ENCODE measurements at regions not wholly inside any gene's neighbourhood (a gene's known extent, or its start where the extent isn't known, plus 50 kb on each side); places are given as distances from the start of the nearest gene placed in this dataset.
"Not testable (repeated sequence)": the region's sequence is repeated elsewhere in the genome, so short reads cannot be mapped to it uniquely, and the experiment has no call there.

- DNase-seq (ENCODE audit: low spot score): not testable (repeated sequence)
Measured at GRCh38 chr16:33583702-33584101, 124.3 kb downstream of the TP53TG3F start.

- not testable (repeated sequence) for DNase-seq (ENCODE audit: low spot score)
Measured at GRCh38 chr16:33588589-33588988, 129.2 kb downstream of the TP53TG3F start.

GRCh38 chr16:33593344-33593743 lies 133.9 kb downstream of the TP53TG3F start:
- not testable (repeated sequence) for DNase-seq (ENCODE audit: low spot score)

- not testable (repeated sequence) for DNase-seq (ENCODE audit: low spot score)
Measured at GRCh38 chr16:33595074-33595473, 135.7 kb downstream of the TP53TG3F start.

GRCh38 chr16:33601029-33601428 lies 141.6 kb downstream of the TP53TG3F start:
- not testable (repeated sequence) for DNase-seq (ENCODE audit: low spot score)

- not testable (repeated sequence) for DNase-seq (ENCODE audit: low spot score)
Measured at GRCh38 chr16:33623535-33624077, 164.2 kb downstream of the TP53TG3F start.

GRCh38 chr16:33628895-33629294 lies 169.5 kb downstream of the TP53TG3F start:
- DNase-seq (ENCODE audit: low spot score): not testable (repeated sequence)

GRCh38 chr16:33631713-33632112 lies 172.3 kb downstream of the TP53TG3F start:
- not testable (repeated sequence) for DNase-seq (ENCODE audit: low spot score)

GRCh38 chr16:33634057-33634456 lies 174.6 kb downstream of the TP53TG3F start:
- not testable (repeated sequence) for DNase-seq (ENCODE audit: low spot score)

GRCh38 chr16:33636760-33637159 lies 177.3 kb downstream of the TP53TG3F start:
- DNase-seq (ENCODE audit: low spot score): not testable (repeated sequence)

- not testable (repeated sequence) for DNase-seq (ENCODE audit: low spot score)
Measured at GRCh38 chr16:33643270-33643669, 183.9 kb downstream of the TP53TG3F start.

GRCh38 chr16:33643698-33644381 lies 184.4 kb downstream of the TP53TG3F start:
- DNase-seq (ENCODE audit: low spot score): not testable (repeated sequence)

- DNase-seq (ENCODE audit: low spot score): not testable (repeated sequence)
Measured at GRCh38 chr16:33646386-33646785, 187.0 kb downstream of the TP53TG3F start.

GRCh38 chr16:33655756-33656155 lies 196.3 kb downstream of the TP53TG3F start:
- DNase-seq (ENCODE audit: low spot score): not testable (repeated sequence)

GRCh38 chr16:33656394-33656793 lies 197.0 kb downstream of the TP53TG3F start:
- not testable (repeated sequence) for DNase-seq (ENCODE audit: low spot score)

- not testable (repeated sequence) for DNase-seq (ENCODE audit: low spot score)
Measured at GRCh38 chr16:33657717-33658116, 198.3 kb downstream of the TP53TG3F start.

- not testable (repeated sequence) for DNase-seq (ENCODE audit: low spot score)
Measured at GRCh38 chr16:33680791-33681190, 221.4 kb downstream of the TP53TG3F start.

GRCh38 chr16:33700320-33700719 lies 240.9 kb downstream of the TP53TG3F start:
- not testable (repeated sequence) for DNase-seq (ENCODE audit: low spot score)

GRCh38 chr16:33706845-33707590 lies 247.6 kb downstream of the TP53TG3F start:
- DNase-seq (ENCODE audit: low spot score): not testable (repeated sequence)

GRCh38 chr16:33707591-33707934 lies 248.2 kb downstream of the TP53TG3F start:
- DNase-seq (ENCODE audit: low spot score): not testable (repeated sequence)

- DNase-seq (ENCODE audit: low spot score): not testable (repeated sequence)
Measured at GRCh38 chr16:33709856-33710695, 250.7 kb downstream of the TP53TG3F start.

All from mesenteric fat pad (tissue), 1 donor.